Neuronal stem cell (in vitro differentiated cells): ENCODE measurements at regions not wholly inside any gene's neighbourhood (a gene's known extent, or its start where the extent isn't known, plus 50 kb on each side); places are given as distances from the start of the nearest gene placed in this dataset.

Source experiments
- DNase-seq: peaks from one replicate; pipeline ENCODE4 v3.0.0-alpha.2; 2013; ENCODE audit warnings: low spot score
- H2AFZ ChIP-seq: one replicate; pipeline ENCODE4 v1.6.1; 2013; ENCODE audit warnings: mild to moderate bottlenecking, low read length, inconsistent platforms
- H2AK5ac ChIP-seq: 2 replicates; pipeline ENCODE4 v1.6.1; 2013; ENCODE audit warnings: low read depth, mild to moderate bottlenecking, inconsistent platforms, low read length, moderate library complexity, mixed read lengths
- H2BK120ac ChIP-seq: 2 replicates; pipeline ENCODE4 v1.6.1; 2013; ENCODE audit warnings: low read depth, mild to moderate bottlenecking, inconsistent platforms, low read length, moderate library complexity, mixed read lengths
- H2BK12ac ChIP-seq: one replicate; pipeline ENCODE4 v1.6.1; 2013; ENCODE audit warnings: low read length, inconsistent platforms
- H2BK15ac ChIP-seq: 2 replicates; pipeline ENCODE4 v1.6.1; 2013; ENCODE audit warnings: mild to moderate bottlenecking, low read length, inconsistent platforms, mixed read lengths
- H2BK5ac ChIP-seq: one replicate; pipeline ENCODE4 v1.6.1; 2013; ENCODE audit warnings: inconsistent platforms, mild to moderate bottlenecking, low read length, moderate library complexity
- H3K14ac ChIP-seq: one replicate; pipeline ENCODE4 v1.6.1; 2013; ENCODE audit warnings: low read length, inconsistent platforms
- H3K18ac ChIP-seq: 2 replicates; pipeline ENCODE4 v1.6.1; 2013; ENCODE audit warnings: low read length, inconsistent platforms
- H3K23ac ChIP-seq: 2 replicates; pipeline ENCODE4 v1.6.1; 2013; ENCODE audit warnings: low read depth, mild to moderate bottlenecking, mixed read lengths, low read length, inconsistent platforms; ENCODE audit not compliant: poor library complexity
- H3K27ac ChIP-seq: replicated peaks from 3 replicates; pipeline ENCODE4 v1.5.1; 2013; ENCODE audit warnings: low read length, inconsistent platforms
- H3K27me3 ChIP-seq, 3 experiments: 2 replicates each; pipeline ENCODE4 v1.6.1; 2013; ENCODE audit warnings: low read length in 3 of 3, mild to moderate bottlenecking in 2 of 3, inconsistent platforms in 1 of 3, low read depth in 1 of 3, mixed read lengths in 1 of 3, moderate library complexity in 1 of 3; ENCODE audit not compliant: control insufficient read depth in 3 of 3, insufficient read depth in 3 of 3
- H3K36me3 ChIP-seq, 2 donors: replicated peaks in 1 of 2; 2 replicates each; pipeline ENCODE4 v1.6.1; 2013; ENCODE audit warnings: low read length in 2 of 2; ENCODE audit not compliant: control insufficient read depth in 2 of 2, insufficient read depth in 2 of 2
- H3K4ac ChIP-seq: 2 replicates; pipeline ENCODE4 v1.6.1; 2013; ENCODE audit warnings: inconsistent platforms, mild to moderate bottlenecking, low read length, moderate library complexity
- H3K4me1 ChIP-seq, 2 donors: 1 replicate in 1 of 2; 2 replicates in 1 of 2; pipeline ENCODE4 v1.6.1; 2013; ENCODE audit warnings: low read length in 2 of 2, low read depth in 1 of 2; ENCODE audit not compliant: control insufficient read depth in 2 of 2, insufficient read depth in 1 of 2
- H3K4me2 ChIP-seq: one replicate; pipeline ENCODE4 v1.6.1; 2013; ENCODE audit warnings: mild to moderate bottlenecking, low read length, inconsistent platforms; ENCODE audit not compliant: insufficient read depth, poor library complexity, severe bottlenecking
- H3K4me3 ChIP-seq, 2 donors: 2 replicates each; pipeline ENCODE4 v1.5.1; 2013; ENCODE audit warnings: low read length in 2 of 2, mild to moderate bottlenecking in 2 of 2, inconsistent platforms in 1 of 2, moderate library complexity in 1 of 2
- H3K79me1 ChIP-seq: one replicate; pipeline ENCODE4 v1.6.1; 2013; ENCODE audit warnings: low read depth, mild to moderate bottlenecking, inconsistent platforms, low read length, moderate library complexity
- H3K9ac ChIP-seq: one replicate; pipeline ENCODE4 v1.6.1; 2013; ENCODE audit warnings: mild to moderate bottlenecking, low read depth, low read length, inconsistent platforms; ENCODE audit not compliant: poor library complexity
- H3K9me3 ChIP-seq, 2 donors: replicated peaks in 1 of 2; 2 replicates each; pipeline versions ENCODE3 to v1.6.1; 2013; ENCODE audit warnings: low read length in 2 of 2, mild to moderate bottlenecking in 2 of 2, inconsistent platforms in 1 of 2, low read depth in 1 of 2, mixed read lengths in 1 of 2, moderate library complexity in 1 of 2; ENCODE audit not compliant: control insufficient read depth in 2 of 2, insufficient read depth in 1 of 2
- H4K8ac ChIP-seq: one replicate; pipeline ENCODE4 v1.6.1; 2013; ENCODE audit warnings: low read depth, mild to moderate bottlenecking, inconsistent platforms, low read length, moderate library complexity
- H4K91ac ChIP-seq: one replicate; pipeline ENCODE4 v1.6.1; 2013; ENCODE audit warnings: low read length, low read depth, mild to moderate bottlenecking, inconsistent platforms; ENCODE audit not compliant: poor library complexity
- WGBS, 2 donors: extraction: QIAGEN DNeasy Blood & Tissue Kit; methylation state at CpG; one replicate each; pipeline ENCODE4 v1.1.7; 2013; ENCODE audit warnings: missing lambda C conversion rate in 2 of 2, mixed read lengths in 1 of 2; ENCODE audit not compliant: insufficient read length in 2 of 2, insufficient replicate concordance in 1 of 2; ENCODE audit errors: extremely low coverage in 2 of 2; 5-methylcytosine and 5-hydroxymethylcytosine counted together

GRCh38 chr21:27146268-27146667 lies 179.4 kb upstream of the ADAMTS5 start:
- H2BK15ac ChIP-seq: no peak overlapping the region
- no CpG with 5 or more reads among the region's 1 CpG for WGBS, 2 donors
- H2AK5ac ChIP-seq: no peak overlapping the region

GRCh38 chr21:27145134-27145798 lies 178.4 kb upstream of the ADAMTS5 start:
- DNase-seq: no peak
- Histone ChIP-seq H2BK15ac (no peak overlapping the region), H3K9me3 (no peaks in the 10 kb centered on the region), H2BK120ac (no peak overlapping the region), H3K4me1 (no peaks in the 10 kb centered on the region), H3K9ac (no peak overlapping the region), H3K27me3 (no peaks in the 10 kb centered on the region), H3K4me3 (no peak overlapping the region), H3K4ac (no peak overlapping the region), H3K14ac (no peak overlapping the region), H2AFZ (no peak overlapping the region), H3K79me1 (no peaks in the 10 kb centered on the region), H2BK12ac (no peak overlapping the region), H3K4me2 (no peak overlapping the region), H3K23ac (no peak overlapping the region), H3K36me3 (no peaks in the 10 kb centered on the region), H4K8ac (no peak overlapping the region), H2BK5ac (no peak overlapping the region), H2AK5ac (no peak overlapping the region), H4K91ac (no peak overlapping the region), H3K18ac (no peak overlapping the region), H3K27ac (no peak overlapping the region)
- WGBS, 2 donors: no CpG with 5 or more reads among the region's 6 CpGs

More at GRCh38 chr21:27146268-27146667, 179.4 kb upstream of the ADAMTS5 start:
- H3K27me3 ChIP-seq: no peaks in the 10 kb centered on the region
- H3K27ac ChIP-seq: no peak overlapping the region
- no peak for DNase-seq
- H3K14ac ChIP-seq: no peak overlapping the region
- no peak overlapping the region for H3K4me3 ChIP-seq
- no peak overlapping the region for H3K9ac ChIP-seq
- H4K8ac ChIP-seq: no peak overlapping the region
- H3K4me1 ChIP-seq: no peaks in the 10 kb centered on the region
- no peak overlapping the region for H2BK12ac ChIP-seq
- no peak overlapping the region for H3K23ac ChIP-seq
- H3K36me3 ChIP-seq: no peaks in the 10 kb centered on the region
- H2AFZ ChIP-seq: no peak overlapping the region
- no peak overlapping the region for H2BK5ac ChIP-seq
- H3K4ac ChIP-seq: no peak overlapping the region
- no peak overlapping the region for H4K91ac ChIP-seq
- no peaks in the 10 kb centered on the region for H3K9me3 ChIP-seq
- H3K18ac ChIP-seq: no peak overlapping the region
- no peaks in the 10 kb centered on the region for H3K79me1 ChIP-seq
- no peak overlapping the region for H3K4me2 ChIP-seq
- H2BK120ac ChIP-seq: no peak overlapping the region

- no peaks in the 10 kb centered on the region for H3K9me3 ChIP-seq
- H3K4me3 ChIP-seq: no peak overlapping the region
- H3K9ac ChIP-seq: no peak overlapping the region
- no peak overlapping the region for H3K18ac ChIP-seq
- no CpG with 5 or more reads among the region's 31 CpGs for WGBS, 2 donors
- H3K23ac ChIP-seq: no peak overlapping the region
- H2BK12ac ChIP-seq: no peak overlapping the region
- no peak overlapping the region for H4K8ac ChIP-seq
- no peaks in the 10 kb centered on the region for H3K79me1 ChIP-seq
- no peak for DNase-seq
- no peak overlapping the region for H2BK5ac ChIP-seq
- no peak overlapping the region for H3K14ac ChIP-seq
- H4K91ac ChIP-seq: no peak overlapping the region
- H3K4ac ChIP-seq: no peak overlapping the region
- no peak overlapping the region for H2BK15ac ChIP-seq
- H3K36me3 ChIP-seq: no peaks in the 10 kb centered on the region
- no peak overlapping the region for H3K27ac ChIP-seq
- no peaks in the 10 kb centered on the region for H3K27me3 ChIP-seq
- H2BK120ac ChIP-seq: no peak overlapping the region
- no peak overlapping the region for H2AK5ac ChIP-seq
- no peak overlapping the region for H3K4me2 ChIP-seq
- H3K4me1 ChIP-seq: no peaks in the 10 kb centered on the region
- no peak overlapping the region for H2AFZ ChIP-seq
Observed at GRCh38 chr21:27143476-27143875, 176.6 kb upstream of the ADAMTS5 start.

- H3K4ac ChIP-seq: no peak overlapping the region
- H3K36me3 ChIP-seq: no peaks in the 10 kb centered on the region
- H3K27me3 ChIP-seq: no peaks in the 10 kb centered on the region
- H3K4me3 ChIP-seq: no peak overlapping the region
- no peak for DNase-seq
- no peak overlapping the region for H3K18ac ChIP-seq
- H2AFZ ChIP-seq: no peak overlapping the region
- no peak overlapping the region for H2BK5ac ChIP-seq
- no peak overlapping the region for H3K14ac ChIP-seq
- H3K4me1 ChIP-seq: no peaks in the 10 kb centered on the region
- H3K23ac ChIP-seq: no peak overlapping the region
- no peak overlapping the region for H4K91ac ChIP-seq
- H3K79me1 ChIP-seq: no peaks in the 10 kb centered on the region
- no peak overlapping the region for H4K8ac ChIP-seq
- no peak overlapping the region for H2AK5ac ChIP-seq
- H2BK120ac ChIP-seq: no peak overlapping the region
- H3K9ac ChIP-seq: no peak overlapping the region
- H3K27ac ChIP-seq: no peak overlapping the region
- no peak overlapping the region for H2BK15ac ChIP-seq
- no peaks in the 10 kb centered on the region for H3K9me3 ChIP-seq
- H2BK12ac ChIP-seq: no peak overlapping the region
- no peak overlapping the region for H3K4me2 ChIP-seq
Observed at GRCh38 chr21:27139526-27139925, 172.6 kb upstream of the ADAMTS5 start.
